MM.1S (cell line): ENCODE measurements at regions not wholly inside any gene's neighbourhood (a gene's known extent, or its start where the extent isn't known, plus 50 kb on each side); places are given as distances from the start of the nearest gene placed in this dataset.
"Not testable (repeated sequence)": the region's sequence is repeated elsewhere in the genome, so short reads cannot be mapped to it uniquely, and the experiment has no call there.

Source experiments
- CTCF ChIP-seq: fragments of 300-600 bp; sonication (generic); IDR thresholded peaks from 2 replicates; pipeline ENCODE4 v1.5.1; 2016; ENCODE audit warnings: antibody characterized with exemption, low read length, mixed read lengths
- EZH2 ChIP-seq: fragments of 300-600 bp; sonication (generic); optimal IDR thresholded peaks from 2 replicates; pipeline ENCODE3; 2017; ENCODE audit warnings: low read depth, mild to moderate bottlenecking, antibody characterized with exemption, low read length, mixed read lengths
- EZH2phosphoT487 ChIP-seq: fragments of 300-600 bp; sonication (generic); IDR thresholded peaks from 2 replicates; pipeline ENCODE4 v1.6.1; 2018; ENCODE audit warnings: antibody characterized with exemption, low read length

- TF ChIP-seq CTCF, EZH2, EZH2phosphoT487: not testable (repeated sequence)
Measured at GRCh38 chr4:82077471-82077995, 296.3 kb downstream of the HNRNPD start.
